Transverse colon (tissue), 4 donors: ENCODE measurements at regions not wholly inside any gene's neighbourhood (a gene's known extent, or its start where the extent isn't known, plus 50 kb on each side); places are given as distances from the start of the nearest gene placed in this dataset.

Source experiments
- DNase-seq: peaks from one replicate; pipeline ENCODE4 v3.0.0-alpha.2; 2019
- H3K27ac ChIP-seq, 4 donors: fragments of 200-600 bp; sonication (generic); 2 replicates each; pipeline ENCODE4 v1.5.1; 2016 to 2018; ENCODE audit warnings: inconsistent platforms in 4 of 4
- H3K27me3 ChIP-seq: fragments of 200-600 bp; sonication (generic); 2 replicates; pipeline ENCODE4 v1.5.1; 2017; ENCODE audit warnings: inconsistent platforms
- H3K36me3 ChIP-seq, 4 donors: fragments of 200-600 bp; sonication (generic); 2 replicates each; pipeline ENCODE4 v1.5.1; 2017 to 2019; ENCODE audit warnings: inconsistent platforms in 4 of 4
- H3K4me1 ChIP-seq, 4 donors: fragments of 200-600 bp; sonication (generic); 2 replicates each; pipeline ENCODE4 v1.5.1; 2017 to 2020; ENCODE audit warnings: inconsistent platforms in 4 of 4
- H3K4me3 ChIP-seq, 4 donors: fragments of 200-600 bp; sonication (generic); 1 replicate in 1 of 4; 2 replicates in 3 of 4; pipeline versions ENCODE4 v1.5.1 to v1.6.1; 2017 to 2019; ENCODE audit warnings: inconsistent platforms in 4 of 4
- H3K9me3 ChIP-seq, 2 donors: fragments of 200-600 bp; sonication (generic); 2 replicates each; pipeline ENCODE4 v1.5.1; 2017 to 2019; ENCODE audit warnings: inconsistent platforms in 2 of 2
- EP300 ChIP-seq: sonication (generic); formaldehyde crosslinking; IDR thresholded peaks from one replicate; pipeline ENCODE4 v1.6.1; 2017; ENCODE audit warnings: antibody characterized with exemption, low read depth
- POLR2A ChIP-seq: fragments of 450-650 bp; IDR thresholded peaks from one replicate; pipeline ENCODE4 v1.6.1; 2016; ENCODE audit warnings: antibody characterized with exemption, mild to moderate bottlenecking, moderate library complexity
- POLR2AphosphoS5 ChIP-seq, 3 donors: sonication (generic); formaldehyde crosslinking; IDR thresholded peaks; one replicate each; pipeline ENCODE4 v1.6.1; 2016; ENCODE audit warnings: antibody characterized with exemption in 3 of 3
- WGBS, 2 donors: methylation state at CpG; one replicate each; pipeline ENCODE4 v1.1.5; 2018; ENCODE audit warnings: low coverage in 1 of 2; 5-methylcytosine and 5-hydroxymethylcytosine counted together
- in situ Hi-C, 4 donors: fragments of 200-750 bp; cut with MboI; loops; one replicate each; pipeline versions ENCODE4 v1.15.0 to v1.15.1; 2017; ENCODE audit warnings: low sequenced_read_pairs in 3 of 4, low pct_ligation_motif_present in 1 of 4, low pct_unique_long_range_greater_than_20kb in 1 of 4
- intact Hi-C: fragments of 100-400 bp; cut with DNase I; formaldehyde crosslinking; loops from one replicate; pipeline ENCODE4 v1.15.1; 2023; ENCODE audit warnings: low total_unique reads
- TF ChIP-seq, protein P1 (sequence below), 5 experiments: fragments of 200-600 bp in 3 of 5; fragments of 450-650 bp in 2 of 5; sonication (generic) in 3 of 5; IDR thresholded peaks; 1 replicate in 2 of 5; 2 replicates in 3 of 5; pipeline ENCODE4 v1.5.1; 2016 to 2017; ENCODE audit warnings: antibody characterized with exemption in 5 of 5, inconsistent platforms in 3 of 5, mild to moderate bottlenecking in 2 of 5, moderate library complexity in 1 of 5

- in situ Hi-C loops: loop anchor here in 1 of 4 donors (25.0 kb wide), 1 partner anchor 104 kb away; no protein-coding TSS in a partner anchor
- H3K27me3 ChIP-seq: no peaks in the 10 kb centered on the region
- H3K9me3 ChIP-seq: no peaks in the 10 kb centered on the region
Measured at GRCh38 chr18:7390731-7391492, 160.0 kb downstream of the LRRC30 start.

DNA sequence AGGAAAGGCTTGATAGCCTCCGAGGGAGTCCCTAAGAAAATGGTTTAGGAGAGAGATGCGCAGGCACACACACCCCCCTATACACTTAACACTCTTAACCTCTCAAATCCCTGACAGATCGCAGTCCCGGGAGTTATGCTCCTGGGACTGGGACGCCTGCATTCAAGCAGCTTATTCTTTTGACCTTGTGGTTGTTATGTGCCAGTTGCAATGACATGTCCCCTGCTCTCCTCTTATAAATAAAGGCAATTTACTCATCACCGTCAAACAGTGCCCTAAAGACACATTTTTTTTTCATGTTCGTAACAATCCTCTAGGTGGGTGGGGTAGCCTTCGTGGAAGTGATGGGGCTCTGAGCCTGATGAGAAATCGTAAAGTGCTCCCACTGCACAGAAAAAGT, 162.2 kb downstream of the LRRC30 start:
- TF ChIP-seq, protein P1, sequence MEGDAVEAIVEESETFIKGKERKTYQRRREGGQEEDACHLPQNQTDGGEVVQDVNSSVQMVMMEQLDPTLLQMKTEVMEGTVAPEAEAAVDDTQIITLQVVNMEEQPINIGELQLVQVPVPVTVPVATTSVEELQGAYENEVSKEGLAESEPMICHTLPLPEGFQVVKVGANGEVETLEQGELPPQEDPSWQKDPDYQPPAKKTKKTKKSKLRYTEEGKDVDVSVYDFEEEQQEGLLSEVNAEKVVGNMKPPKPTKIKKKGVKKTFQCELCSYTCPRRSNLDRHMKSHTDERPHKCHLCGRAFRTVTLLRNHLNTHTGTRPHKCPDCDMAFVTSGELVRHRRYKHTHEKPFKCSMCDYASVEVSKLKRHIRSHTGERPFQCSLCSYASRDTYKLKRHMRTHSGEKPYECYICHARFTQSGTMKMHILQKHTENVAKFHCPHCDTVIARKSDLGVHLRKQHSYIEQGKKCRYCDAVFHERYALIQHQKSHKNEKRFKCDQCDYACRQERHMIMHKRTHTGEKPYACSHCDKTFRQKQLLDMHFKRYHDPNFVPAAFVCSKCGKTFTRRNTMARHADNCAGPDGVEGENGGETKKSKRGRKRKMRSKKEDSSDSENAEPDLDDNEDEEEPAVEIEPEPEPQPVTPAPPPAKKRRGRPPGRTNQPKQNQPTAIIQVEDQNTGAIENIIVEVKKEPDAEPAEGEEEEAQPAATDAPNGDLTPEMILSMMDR (IDR thresholded peaks at IDR 0.05): no peak
- TF ChIP-seq POLR2A: no peak
- no peak for TF ChIP-seq POLR2AphosphoS5 (IDR thresholded peaks at IDR 0.05)
- no peak for TF ChIP-seq EP300
- Histone ChIP-seq H3K36me3 (no peaks in the 10 kb centered on the region), H3K9me3 (no peaks in the 10 kb centered on the region), H3K27me3 (no peaks in the 10 kb centered on the region), H3K4me3 (no peak overlapping the region), H3K4me1 (no peaks in the 10 kb centered on the region), H3K27ac (no peak overlapping the region)
- DNase-seq: no peak
- in situ Hi-C loops (loop anchor here in 1 of 4 donors (25.0 kb wide), 1 partner anchor 106 kb away; no protein-coding TSS in a partner anchor), intact Hi-C loops (no loop called here)
- 55 to 69% methylated on average over 4 to 9 of the region's 9 CpGs for WGBS, 2 donors

More at GRCh38 chr18:7390731-7391492, 160.0 kb downstream of the LRRC30 start:
- no peaks in the 10 kb centered on the region for H3K36me3 ChIP-seq
- 56 to 85% methylated on average over 4 to 5 of the region's 5 CpGs for WGBS, 2 donors
- TF ChIP-seq EP300 (no peak), POLR2AphosphoS5 (IDR thresholded peaks at IDR 0.05) (no peak), POLR2A (no peak)
- TF ChIP-seq, protein P1 (IDR thresholded peaks at IDR 0.05): no peak
- intact Hi-C loops: no loop called here
- H3K4me1 ChIP-seq: no peaks in the 10 kb centered on the region
- no peak overlapping the region for H3K4me3 ChIP-seq
- DNase-seq: no peak
- H3K27ac ChIP-seq: no peak overlapping the region

GRCh38 chr18:7394050-7394659, 163.3 kb downstream of the LRRC30 start:
- Histone ChIP-seq H3K9me3 (no peaks in the 10 kb centered on the region), H3K4me1 (no peaks in the 10 kb centered on the region), H3K27ac (no peak overlapping the region), H3K4me3 (no peak overlapping the region), H3K27me3 (no peaks in the 10 kb centered on the region), H3K36me3 (no peaks in the 10 kb centered on the region)
- DNase-seq: no peak
- TF ChIP-seq POLR2A (no peak), EP300 (no peak), POLR2AphosphoS5 (IDR thresholded peaks at IDR 0.05) (no peak)
- TF ChIP-seq, protein P1 (IDR thresholded peaks at IDR 0.05): no peak
- intact Hi-C loops (no loop called here), in situ Hi-C loops (loop anchor here in 1 of 4 donors (25.0 kb wide), 1 partner anchor 107 kb away; no protein-coding TSS in a partner anchor)
- 74 to 86% methylated on average over 2 to 9 of the region's 9 CpGs for WGBS, 2 donors

DNA sequence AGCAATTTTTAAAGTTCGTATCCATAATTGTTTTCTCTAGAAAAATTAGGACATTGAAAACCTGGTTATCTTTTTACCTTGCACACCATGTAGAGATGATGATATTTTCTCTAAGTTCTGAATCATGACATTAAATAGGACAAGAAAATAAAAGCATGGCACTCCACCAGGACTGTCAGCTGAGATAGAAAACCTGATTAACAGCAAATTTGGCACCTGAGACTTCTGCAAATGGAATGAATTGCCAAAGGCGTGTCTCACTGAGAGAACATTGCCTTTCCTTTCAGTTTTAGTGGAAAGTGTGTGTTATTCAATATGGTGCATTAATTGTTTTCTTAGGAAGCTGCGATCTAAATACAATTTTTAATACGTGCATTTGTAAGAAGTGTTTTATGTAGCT, 164.7 kb downstream of the LRRC30 start:
- Histone ChIP-seq H3K4me3 (no peak overlapping the region), H3K4me1 (no peaks in the 10 kb centered on the region), H3K9me3 (no peaks in the 10 kb centered on the region), H3K27ac (no peak overlapping the region), H3K36me3 (no peaks in the 10 kb centered on the region), H3K27me3 (no peaks in the 10 kb centered on the region)
- no peak for DNase-seq
- 55 to 68% methylated on average over 4 of the region's 4 CpGs for WGBS, 2 donors
- in situ Hi-C loops: loop anchor here in 1 of 4 donors (25.0 kb wide), 1 partner anchor 108 kb away; no protein-coding TSS in a partner anchor
- TF ChIP-seq POLR2AphosphoS5 (IDR thresholded peaks at IDR 0.05) (no peak), EP300 (no peak), POLR2A (no peak)
- TF ChIP-seq, protein P1 (IDR thresholded peaks at IDR 0.05): no peak
- intact Hi-C loops: no loop called here
